MM.1S (cell line): ENCODE measurements at regions not wholly inside any gene's neighbourhood (a gene's known extent, or its start where the extent isn't known, plus 50 kb on each side); places are given as distances from the start of the nearest gene placed in this dataset.

ENCODE experiments used
- EZH2 ChIP-seq: fragments of 300-600 bp; sonication (generic); optimal IDR thresholded peaks from 2 replicates; pipeline ENCODE3; 2017; ENCODE audit warnings: low read depth, mild to moderate bottlenecking, antibody characterized with exemption, low read length, mixed read lengths
- TF ChIP-seq, protein P1 (sequence below): fragments of 300-600 bp; sonication (generic); IDR thresholded peaks from 2 replicates; pipeline ENCODE4 v1.5.1; 2016; ENCODE audit warnings: antibody characterized with exemption, low read length, mixed read lengths

DNA sequence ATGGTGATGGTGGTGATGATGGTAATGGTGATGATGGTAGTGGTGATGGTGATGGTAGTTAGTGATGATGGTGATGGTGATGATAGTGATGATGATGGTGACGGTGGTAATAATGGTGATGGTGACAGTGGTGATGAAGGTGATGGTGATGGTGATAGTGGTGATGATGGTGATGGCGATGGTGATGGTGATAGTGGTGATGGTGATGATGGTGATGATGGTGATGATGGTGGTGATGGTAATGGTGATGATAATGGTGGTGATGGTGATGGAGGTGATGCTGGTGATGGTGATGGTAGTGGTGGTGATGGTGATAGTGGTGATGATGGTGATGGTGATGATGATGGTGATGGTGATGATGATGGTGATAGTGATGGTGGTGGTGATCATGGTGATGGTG, 148.7 kb upstream of the TNRC6C start:
- TF ChIP-seq, protein P1, sequence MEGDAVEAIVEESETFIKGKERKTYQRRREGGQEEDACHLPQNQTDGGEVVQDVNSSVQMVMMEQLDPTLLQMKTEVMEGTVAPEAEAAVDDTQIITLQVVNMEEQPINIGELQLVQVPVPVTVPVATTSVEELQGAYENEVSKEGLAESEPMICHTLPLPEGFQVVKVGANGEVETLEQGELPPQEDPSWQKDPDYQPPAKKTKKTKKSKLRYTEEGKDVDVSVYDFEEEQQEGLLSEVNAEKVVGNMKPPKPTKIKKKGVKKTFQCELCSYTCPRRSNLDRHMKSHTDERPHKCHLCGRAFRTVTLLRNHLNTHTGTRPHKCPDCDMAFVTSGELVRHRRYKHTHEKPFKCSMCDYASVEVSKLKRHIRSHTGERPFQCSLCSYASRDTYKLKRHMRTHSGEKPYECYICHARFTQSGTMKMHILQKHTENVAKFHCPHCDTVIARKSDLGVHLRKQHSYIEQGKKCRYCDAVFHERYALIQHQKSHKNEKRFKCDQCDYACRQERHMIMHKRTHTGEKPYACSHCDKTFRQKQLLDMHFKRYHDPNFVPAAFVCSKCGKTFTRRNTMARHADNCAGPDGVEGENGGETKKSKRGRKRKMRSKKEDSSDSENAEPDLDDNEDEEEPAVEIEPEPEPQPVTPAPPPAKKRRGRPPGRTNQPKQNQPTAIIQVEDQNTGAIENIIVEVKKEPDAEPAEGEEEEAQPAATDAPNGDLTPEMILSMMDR, result no peak
- TF ChIP-seq EZH2, result no peak
